ENCODE measurements at regions not wholly inside any gene's neighbourhood (a gene's known extent, or its start where the extent isn't known, plus 50 kb on each side); places are given as distances from the start of the nearest gene placed in this dataset.

- intact Hi-C loops (cut with DNase I), result no loop called here
- Histone ChIP-seq H3K4me1 (no peaks in the 10 kb centered on the region), H3K4me3 (no peak overlapping the region), H3K27ac (no peak overlapping the region), H3K36me3 (no peaks in the 10 kb centered on the region), H3K27me3 (no peaks in the 10 kb centered on the region), H3K9me3 (no peaks in the 10 kb centered on the region)
- 92 to 97% (median 96%) methylated on average over 1 of the region's 1 CpG for WGBS, 4 donors
- TF ChIP-seq, protein P1, sequence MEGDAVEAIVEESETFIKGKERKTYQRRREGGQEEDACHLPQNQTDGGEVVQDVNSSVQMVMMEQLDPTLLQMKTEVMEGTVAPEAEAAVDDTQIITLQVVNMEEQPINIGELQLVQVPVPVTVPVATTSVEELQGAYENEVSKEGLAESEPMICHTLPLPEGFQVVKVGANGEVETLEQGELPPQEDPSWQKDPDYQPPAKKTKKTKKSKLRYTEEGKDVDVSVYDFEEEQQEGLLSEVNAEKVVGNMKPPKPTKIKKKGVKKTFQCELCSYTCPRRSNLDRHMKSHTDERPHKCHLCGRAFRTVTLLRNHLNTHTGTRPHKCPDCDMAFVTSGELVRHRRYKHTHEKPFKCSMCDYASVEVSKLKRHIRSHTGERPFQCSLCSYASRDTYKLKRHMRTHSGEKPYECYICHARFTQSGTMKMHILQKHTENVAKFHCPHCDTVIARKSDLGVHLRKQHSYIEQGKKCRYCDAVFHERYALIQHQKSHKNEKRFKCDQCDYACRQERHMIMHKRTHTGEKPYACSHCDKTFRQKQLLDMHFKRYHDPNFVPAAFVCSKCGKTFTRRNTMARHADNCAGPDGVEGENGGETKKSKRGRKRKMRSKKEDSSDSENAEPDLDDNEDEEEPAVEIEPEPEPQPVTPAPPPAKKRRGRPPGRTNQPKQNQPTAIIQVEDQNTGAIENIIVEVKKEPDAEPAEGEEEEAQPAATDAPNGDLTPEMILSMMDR (IDR thresholded peaks at IDR 0.05), result no peak
- no peak for TF ChIP-seq POLR2A (IDR thresholded peaks at IDR 0.05)
- no peak for DNase-seq
- ATAC-seq, result no peak
Observed at GRCh38 chr20:11041396-11041795, 367.6 kb upstream of the JAG1 start.

DNA sequence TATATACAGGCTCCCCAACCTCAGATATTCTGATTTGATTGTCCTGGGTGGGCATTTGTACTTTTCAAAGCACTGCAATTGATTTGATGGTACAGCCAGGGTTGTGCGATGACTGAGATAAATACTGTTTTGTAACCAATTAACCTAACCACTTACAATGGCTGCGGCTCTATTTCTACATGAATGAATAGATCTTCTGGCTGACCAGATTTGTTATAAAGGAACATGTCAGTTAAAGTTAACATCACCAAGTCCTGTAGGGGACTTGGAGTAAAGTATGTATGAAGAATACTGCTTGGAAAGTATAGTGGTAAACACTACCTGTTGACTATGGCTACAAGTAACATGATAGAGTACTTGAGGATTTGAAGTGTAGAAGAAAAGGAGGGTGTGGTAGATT is 369.2 kb upstream of the JAG1 start:
- DNase-seq (no peak), ATAC-seq (no peak)
- no peaks in the 10 kb centered on the region for H3K9me3 ChIP-seq
- no peaks in the 10 kb centered on the region for H3K27me3 ChIP-seq
- intact Hi-C loops (cut with DNase I), result no loop called here
- WGBS, 4 donors, result 98 to 100% (median 100%) methylated on average over 2 of the region's 2 CpGs
- H3K4me1 ChIP-seq, result no peaks in the 10 kb centered on the region
- no peak overlapping the region for H3K27ac ChIP-seq
- H3K36me3 ChIP-seq, result no peaks in the 10 kb centered on the region
- TF ChIP-seq, protein P1 (IDR thresholded peaks at IDR 0.05), result no peak
- no peak for TF ChIP-seq POLR2A (IDR thresholded peaks at IDR 0.05)
- H3K4me3 ChIP-seq, result no peak overlapping the region

GRCh38 chr20:11044561-11044960 is 370.8 kb upstream of the JAG1 start:
- no peak for DNase-seq
- no peak for ATAC-seq
- no peaks in the 10 kb centered on the region for H3K4me1 ChIP-seq
- no peak overlapping the region for H3K27ac ChIP-seq
- WGBS, 4 donors, result 64 to 77% (median 74%) methylated on average over 6 of the region's 6 CpGs
- no peaks in the 10 kb centered on the region for H3K27me3 ChIP-seq
- no peak for TF ChIP-seq POLR2A (IDR thresholded peaks at IDR 0.05)
- TF ChIP-seq, protein P1 (IDR thresholded peaks at IDR 0.05), result no peak
- no peaks in the 10 kb centered on the region for H3K36me3 ChIP-seq
- intact Hi-C loops (cut with DNase I), result no loop called here
- H3K4me3 ChIP-seq, result no peak overlapping the region
- no peaks in the 10 kb centered on the region for H3K9me3 ChIP-seq

DNA sequence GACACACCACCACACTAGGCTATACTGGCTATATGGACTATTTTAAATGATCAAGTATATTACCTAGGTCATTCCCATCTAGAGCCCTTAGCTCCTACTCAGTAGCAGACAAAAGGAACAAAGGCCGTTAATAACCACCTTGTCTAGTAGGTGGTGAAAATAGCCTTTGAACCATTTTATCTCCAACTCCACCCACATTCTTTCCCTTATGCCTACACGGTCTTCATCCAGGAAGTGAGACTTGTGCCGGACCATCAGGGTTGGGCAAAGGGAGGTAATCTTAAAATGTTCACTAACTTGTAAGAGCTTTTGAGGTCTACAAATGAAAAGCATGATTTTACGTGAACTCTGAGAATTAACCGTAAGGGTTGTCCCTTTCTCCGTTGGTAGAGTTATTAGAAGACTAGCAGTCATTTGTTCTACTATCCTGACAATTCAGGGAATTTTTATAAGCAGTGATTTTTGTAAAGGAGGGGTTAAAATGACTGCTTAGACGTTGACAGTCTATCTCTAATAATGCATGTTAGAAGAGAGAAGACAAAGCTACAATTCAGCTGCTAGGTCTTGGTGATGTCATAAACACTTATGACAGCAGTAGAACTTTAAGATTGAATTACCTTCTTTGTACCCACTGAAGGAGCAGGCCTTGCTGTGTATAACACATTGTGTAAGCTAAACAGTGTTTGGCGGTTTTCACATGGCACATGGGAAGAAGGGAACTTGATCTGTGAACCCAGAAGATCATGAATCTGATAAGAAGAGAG is 371.8 kb upstream of the JAG1 start:
- no peak for DNase-seq
- TF ChIP-seq, protein P1 (IDR thresholded peaks at IDR 0.05), result no peak
- TF ChIP-seq POLR2A (IDR thresholded peaks at IDR 0.05), result no peak
- H3K9me3 ChIP-seq, result no peaks in the 10 kb centered on the region
- intact Hi-C loops (cut with DNase I), result no loop called here
- 89 to 92% (median 90%) methylated on average over 8 of the region's 8 CpGs for WGBS, 4 donors
- H3K27me3 ChIP-seq, result no peaks in the 10 kb centered on the region
- no peak for ATAC-seq
- no peak overlapping the region for H3K4me3 ChIP-seq
- H3K27ac ChIP-seq, result no peak overlapping the region
- peaks cover 0 to 1% (median 0%) of the 10 kb centered on the region in 12 donors for H3K4me1 ChIP-seq
- H3K36me3 ChIP-seq, result no peaks in the 10 kb centered on the region
